ENCODE measurements at regions not wholly inside any gene's neighbourhood (a gene's known extent, or its start where the extent isn't known, plus 50 kb on each side); places are given as distances from the start of the nearest gene placed in this dataset.

GRCh38 chrX:45751156-45751555, 550.5 kb upstream of the DIPK2B start:
- no peak for DNase-seq

DNA sequence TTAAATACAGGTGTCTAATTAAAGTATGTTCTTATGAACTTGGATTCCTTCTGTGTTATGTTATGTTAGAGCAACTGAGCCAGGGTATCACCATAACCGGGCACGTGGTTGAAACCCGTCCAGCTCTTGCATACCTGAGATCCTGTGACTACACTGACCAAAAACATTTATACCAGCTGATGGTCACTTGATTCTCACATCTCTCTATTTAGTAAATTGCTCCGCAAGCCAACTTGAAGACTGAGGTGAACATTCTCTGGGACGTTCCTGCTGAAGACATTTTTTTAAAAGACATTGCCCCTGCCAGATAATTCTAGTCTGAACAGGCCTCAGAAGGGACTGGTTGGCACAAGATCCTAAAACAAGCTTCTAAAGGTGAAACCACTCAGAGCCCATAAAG, 550.0 kb upstream of the DIPK2B start:
- DNase-seq: no peak

DNA sequence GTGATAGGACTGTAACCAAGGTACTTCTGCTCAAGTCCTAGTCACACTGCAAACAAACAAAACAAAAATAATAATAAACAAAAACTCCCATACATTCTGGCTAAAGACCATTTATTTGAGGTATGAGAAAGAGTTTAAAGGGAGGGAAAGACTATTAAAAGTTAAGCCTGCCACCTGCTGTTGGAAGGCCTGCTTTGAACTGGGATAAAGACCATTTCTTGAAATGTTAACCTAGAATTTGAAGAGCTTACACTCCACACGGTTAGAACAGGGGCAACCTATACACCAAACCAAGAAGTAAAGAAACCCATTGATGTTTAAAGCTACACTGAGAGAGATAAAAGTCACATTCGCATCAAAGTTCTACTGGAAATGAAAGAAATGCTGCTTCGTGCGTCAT, 548.7 kb upstream of the DIPK2B start:
- DNase-seq: no peak

GRCh38 chrX:45748369-45748774, 547.7 kb upstream of the DIPK2B start:
- DNase-seq: no peak

DNA sequence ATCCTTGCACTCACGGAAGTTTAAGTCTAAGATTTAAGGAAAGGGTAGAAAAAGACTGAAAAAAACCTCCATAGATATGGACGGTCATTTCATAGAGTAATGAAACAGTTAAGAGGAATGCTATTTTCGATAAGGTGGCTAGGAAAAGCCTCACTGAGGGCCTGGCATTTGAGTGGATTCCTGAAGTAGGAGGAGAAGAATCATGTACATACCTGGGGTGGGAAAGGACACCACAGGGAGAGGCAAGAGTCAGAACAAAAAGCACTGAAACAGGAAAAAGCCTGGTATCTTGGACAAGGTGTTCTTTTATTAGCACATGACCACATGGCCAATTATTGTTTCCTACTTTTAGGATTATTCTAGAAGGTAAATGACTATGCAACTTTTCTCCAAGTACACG, 547.2 kb upstream of the DIPK2B start:
- no peak for DNase-seq

- DNase-seq: no peak
These were observed 544.8 kb upstream of the DIPK2B start for GRCh38 chrX:45745479-45745878.

DNA sequence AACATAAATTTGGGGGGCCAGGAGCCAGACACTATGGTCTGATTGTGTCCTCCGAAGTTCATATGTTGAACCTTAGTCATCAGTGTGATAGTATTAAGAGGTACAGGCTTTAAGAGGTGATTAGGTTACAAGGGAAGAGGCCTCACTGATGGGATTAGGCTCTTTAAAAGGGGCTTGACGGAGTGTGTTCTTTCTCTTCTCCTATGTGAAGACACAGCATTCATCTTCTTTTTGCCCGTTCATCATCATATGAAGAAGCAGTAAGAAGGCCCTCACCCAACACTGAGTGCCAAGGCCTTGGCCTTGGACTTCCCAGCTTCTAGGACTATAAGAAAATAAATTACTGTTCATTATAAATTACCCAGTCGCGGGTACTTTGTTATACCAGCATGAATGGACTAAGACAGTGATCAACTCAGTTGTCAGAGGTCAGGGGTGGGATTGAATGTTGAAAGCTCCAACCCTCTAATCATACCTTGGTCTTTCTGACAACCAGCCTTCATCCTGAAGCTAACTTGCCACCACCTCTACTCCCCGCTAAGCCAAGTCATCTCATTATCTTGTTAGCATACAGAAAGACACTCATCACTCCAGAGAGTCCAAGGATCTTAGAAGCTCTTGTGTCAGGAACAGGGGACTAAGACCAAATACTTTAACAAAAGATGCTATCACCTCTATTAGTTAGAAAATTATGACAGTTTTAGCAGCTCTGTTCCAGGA, 543.4 kb upstream of the DIPK2B start:
- DNase-seq: no peak

DNA sequence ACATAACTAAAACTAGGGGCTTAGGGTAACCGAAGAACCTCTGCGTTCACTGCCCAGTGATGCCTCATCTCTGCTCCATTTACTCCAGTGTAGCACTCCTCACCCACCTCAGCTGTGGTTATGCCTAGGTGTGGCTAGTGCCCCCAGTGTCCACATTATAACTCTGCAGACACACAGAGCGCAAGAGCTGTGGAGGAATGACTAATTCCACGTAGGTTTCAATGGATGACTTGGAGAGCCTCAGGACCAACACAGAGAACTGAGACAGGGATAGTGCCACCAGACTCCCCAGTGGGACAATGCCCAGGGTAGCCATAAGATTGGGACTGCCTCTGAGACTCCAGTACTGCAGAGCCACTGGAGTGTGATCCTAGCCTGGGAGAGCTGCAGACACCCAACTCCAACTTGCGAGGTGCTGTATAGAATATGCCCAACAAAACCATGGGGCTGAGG, 542.4 kb upstream of the DIPK2B start:
- no peak for DNase-seq

GRCh38 chrX:45740291-45740690, 539.6 kb upstream of the DIPK2B start:
- no peak for DNase-seq

- no peak for DNase-seq
These were observed 534.9 kb upstream of the DIPK2B start for GRCh38 chrX:45735571-45735970.

- no peak for DNase-seq
These were observed 530.8 kb upstream of the DIPK2B start for GRCh38 chrX:45731448-45731847.

GRCh38 chrX:45727761-45728160, 527.1 kb upstream of the DIPK2B start:
- DNase-seq: no peak

GRCh38 chrX:45722471-45722870, 521.8 kb upstream of the DIPK2B start:
- DNase-seq: no peak

DNA sequence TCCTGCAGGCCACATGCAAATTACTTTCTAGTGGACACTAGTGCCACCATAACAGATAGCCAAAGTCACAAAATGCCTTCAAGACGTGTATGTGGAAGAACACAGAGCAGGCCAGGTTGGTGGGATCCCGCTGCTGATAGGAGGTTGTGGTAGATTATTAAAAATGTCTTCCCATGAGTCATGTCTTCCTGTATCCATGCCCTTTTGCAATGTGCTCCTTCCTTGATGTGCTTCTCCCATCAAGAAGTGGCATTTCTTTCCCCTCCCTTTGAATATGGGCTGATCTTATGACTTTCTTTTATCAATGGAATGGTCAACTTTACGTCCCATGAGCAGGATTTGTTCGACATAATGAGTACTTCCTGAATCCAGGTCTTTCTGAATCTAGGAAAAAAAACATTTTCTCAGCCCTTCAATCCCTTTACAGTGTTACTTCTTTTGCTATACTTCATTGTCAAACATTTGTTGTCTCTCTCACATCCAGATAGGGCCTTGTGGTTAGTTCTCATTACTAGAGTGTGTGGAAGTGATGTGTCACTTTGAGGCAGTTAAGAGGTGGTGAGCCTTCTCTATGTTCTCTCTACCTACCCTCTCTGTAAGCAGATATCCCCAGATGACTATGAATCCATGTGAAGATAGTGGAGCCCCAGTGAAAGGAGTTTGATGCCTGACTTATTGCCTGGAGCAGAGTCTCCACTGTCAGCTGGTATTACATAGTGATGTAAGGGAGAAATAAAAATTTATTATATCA, 519.2 kb upstream of the DIPK2B start:
- no peak for DNase-seq

DNA sequence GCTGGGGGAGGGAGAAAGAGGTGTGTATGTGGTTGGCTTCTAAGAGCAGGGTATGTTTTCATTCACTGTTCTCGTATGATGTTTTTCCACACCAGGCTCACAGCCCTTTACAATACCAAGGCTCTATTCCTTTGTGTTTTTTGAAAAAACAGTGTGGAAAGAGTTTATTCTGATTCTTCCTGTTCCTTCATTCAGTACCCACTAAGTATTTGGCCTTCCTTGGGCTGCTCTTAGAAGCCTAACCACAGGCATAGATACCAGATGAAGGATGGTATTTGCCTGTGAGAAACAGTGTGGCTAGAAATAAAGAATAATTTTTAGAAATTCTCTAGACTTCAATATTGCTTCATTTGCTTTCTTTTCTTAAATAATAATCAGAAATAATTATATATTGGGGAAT, 518.0 kb upstream of the DIPK2B start:
- DNase-seq: no peak

- no peak for DNase-seq
These were observed 516.1 kb upstream of the DIPK2B start for GRCh38 chrX:45716750-45717149.

DNA sequence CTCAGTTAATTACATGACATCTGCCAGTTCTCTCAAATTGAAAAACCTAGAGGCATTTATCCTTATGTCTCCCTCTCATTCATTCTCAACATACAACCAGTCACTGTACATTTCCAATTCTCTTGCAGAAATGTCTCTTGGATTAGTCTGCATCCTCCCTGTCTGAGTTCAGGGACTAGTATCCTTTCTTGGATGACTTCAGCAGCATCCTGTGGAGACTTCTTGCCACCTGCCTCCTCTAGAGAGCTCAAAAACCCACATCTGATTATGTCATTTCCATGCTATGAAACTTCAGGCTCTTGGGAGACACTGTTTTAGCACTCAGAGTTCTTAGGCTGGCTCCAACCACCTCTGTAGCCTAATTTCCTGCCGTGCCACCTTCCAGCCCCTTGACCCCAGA, 515.1 kb upstream of the DIPK2B start:
- no peak for DNase-seq

DNA sequence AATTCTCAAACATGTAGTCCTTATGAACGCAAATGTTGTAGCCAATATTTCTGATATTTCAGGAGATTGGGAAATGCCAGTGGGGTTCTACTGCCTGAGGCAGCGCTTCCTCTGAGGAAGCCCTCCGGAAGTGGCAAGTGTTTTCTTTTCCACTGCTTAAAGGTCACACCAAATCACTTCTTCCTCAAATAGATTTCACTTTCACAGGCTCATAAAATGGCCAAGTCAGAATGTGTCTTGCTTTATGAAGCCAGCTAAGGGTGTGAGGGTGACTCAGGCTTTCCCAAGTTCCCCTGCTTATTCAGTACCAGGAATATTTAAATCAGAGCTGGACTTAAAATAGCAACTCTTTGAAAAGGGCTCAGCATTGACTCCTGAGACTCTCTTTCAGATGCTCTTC, 514.2 kb upstream of the DIPK2B start:
- DNase-seq: peak in 2 of 58 donors; percentile 0

- DNase-seq: no peak
These were observed 511.4 kb upstream of the DIPK2B start for GRCh38 chrX:45712067-45712466.

GRCh38 chrX:45711231-45711630, 510.6 kb upstream of the DIPK2B start:
- no peak for DNase-seq

DNA sequence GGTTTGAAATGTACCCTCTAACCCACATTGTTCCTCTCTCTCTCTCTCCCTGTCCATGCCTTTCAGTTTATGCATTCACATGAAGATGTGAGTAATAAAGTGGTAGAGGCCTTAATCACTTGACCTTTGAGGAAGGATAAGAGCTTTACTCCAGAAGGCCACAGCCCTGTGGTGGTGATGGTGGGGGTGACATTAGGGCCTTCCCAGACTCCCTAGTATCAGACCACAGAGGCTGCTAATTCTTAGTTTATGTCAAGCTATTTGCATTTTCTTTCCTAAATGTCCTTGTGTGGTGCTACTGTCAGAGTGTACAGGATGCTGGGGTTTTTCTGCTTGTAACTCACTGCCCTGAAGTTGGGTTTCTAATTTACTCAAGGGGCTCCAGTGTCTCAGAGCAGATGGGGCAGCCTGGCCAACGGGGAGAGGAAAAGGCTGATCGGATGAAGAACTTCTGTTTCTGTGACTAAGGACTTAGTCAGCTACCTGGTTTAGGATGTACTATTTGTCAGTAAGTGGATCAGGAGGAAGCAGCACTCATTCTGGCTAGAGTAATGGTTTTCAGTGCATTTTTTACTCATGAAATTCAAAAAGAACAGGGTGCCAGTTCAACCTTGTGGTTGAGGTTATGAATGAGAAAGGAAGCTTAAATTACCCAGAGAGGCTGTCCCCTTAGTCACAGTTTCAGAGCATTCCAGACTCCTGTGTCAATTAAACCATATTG, 509.6 kb upstream of the DIPK2B start:
- DNase-seq: no peak

GRCh38 chrX:45709381-45709780, 508.7 kb upstream of the DIPK2B start:
- DNase-seq: no peak

Measured in anterior cingulate cortex (tissue), 58 donors.